Fibroblast of mammary gland (primary cell): ENCODE measurements at regions not wholly inside any gene's neighbourhood (a gene's known extent, or its start where the extent isn't known, plus 50 kb on each side); places are given as distances from the start of the nearest gene placed in this dataset.
A peak's percentile ranks its signal among the peaks of the same experiment; 100 is the strongest.

Source experiments
- DNase-seq: peaks from one replicate; pipeline ENCODE4 v3.0.0-alpha.2; 2010; ENCODE audit warnings: low read depth
- H3K4me3 ChIP-seq: 2 replicates; pipeline ENCODE4 v1.5.1; 2011; ENCODE audit warnings: low read depth, mild to moderate bottlenecking, low read length, moderate library complexity; ENCODE audit not compliant: control insufficient read depth
- TF ChIP-seq, protein P1 (sequence below): conservative IDR thresholded peaks from 2 replicates; pipeline ENCODE4 v1.5.1; 2011; ENCODE audit warnings: low read depth, low read length, inconsistent platforms; ENCODE audit not compliant: control insufficient read depth, insufficient read depth

DNA sequence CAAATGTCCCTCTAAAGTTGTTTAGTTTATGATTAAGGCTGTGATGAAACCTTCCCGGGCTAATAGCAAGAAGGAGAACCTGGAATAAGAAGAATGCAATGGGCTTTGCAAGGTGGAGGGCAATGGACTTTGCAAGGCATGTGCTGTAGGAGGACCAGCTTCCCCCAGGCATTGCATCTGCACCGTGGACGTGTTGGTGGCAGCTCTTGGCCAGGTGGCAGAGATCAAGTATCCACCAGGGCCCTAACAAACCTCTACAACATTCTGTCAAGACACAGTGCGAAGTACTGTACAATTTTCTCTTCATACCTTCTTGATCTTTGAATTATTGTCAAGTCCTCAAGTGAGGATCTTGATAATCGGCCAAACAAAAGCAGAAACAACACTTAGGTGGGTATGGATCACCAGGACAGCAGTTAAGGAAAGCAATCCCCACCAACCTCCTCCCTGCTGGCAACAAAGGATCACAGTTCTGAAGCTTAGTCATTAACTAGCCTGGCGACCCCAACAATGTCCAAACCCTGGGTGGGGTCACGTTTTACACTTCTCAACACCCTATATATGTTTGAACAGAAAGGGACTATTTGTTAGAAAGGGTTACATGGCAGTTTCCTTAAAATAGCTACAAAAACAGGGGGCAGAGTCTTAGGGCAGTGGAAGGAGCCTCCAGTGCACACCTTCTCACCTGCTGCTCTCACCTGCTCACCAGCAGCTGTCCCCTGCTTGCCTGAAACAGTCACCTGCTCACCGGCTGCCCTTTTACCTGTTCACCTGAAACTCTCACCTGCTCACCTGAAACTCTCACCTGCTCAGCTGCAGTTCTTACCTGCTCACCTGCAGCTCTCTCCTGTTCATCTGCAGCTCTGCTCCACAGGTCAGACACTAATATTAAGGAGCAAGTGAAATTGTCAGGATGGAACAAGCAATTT, 137.9 kb upstream of the LIPC start:
- TF ChIP-seq, protein P1, sequence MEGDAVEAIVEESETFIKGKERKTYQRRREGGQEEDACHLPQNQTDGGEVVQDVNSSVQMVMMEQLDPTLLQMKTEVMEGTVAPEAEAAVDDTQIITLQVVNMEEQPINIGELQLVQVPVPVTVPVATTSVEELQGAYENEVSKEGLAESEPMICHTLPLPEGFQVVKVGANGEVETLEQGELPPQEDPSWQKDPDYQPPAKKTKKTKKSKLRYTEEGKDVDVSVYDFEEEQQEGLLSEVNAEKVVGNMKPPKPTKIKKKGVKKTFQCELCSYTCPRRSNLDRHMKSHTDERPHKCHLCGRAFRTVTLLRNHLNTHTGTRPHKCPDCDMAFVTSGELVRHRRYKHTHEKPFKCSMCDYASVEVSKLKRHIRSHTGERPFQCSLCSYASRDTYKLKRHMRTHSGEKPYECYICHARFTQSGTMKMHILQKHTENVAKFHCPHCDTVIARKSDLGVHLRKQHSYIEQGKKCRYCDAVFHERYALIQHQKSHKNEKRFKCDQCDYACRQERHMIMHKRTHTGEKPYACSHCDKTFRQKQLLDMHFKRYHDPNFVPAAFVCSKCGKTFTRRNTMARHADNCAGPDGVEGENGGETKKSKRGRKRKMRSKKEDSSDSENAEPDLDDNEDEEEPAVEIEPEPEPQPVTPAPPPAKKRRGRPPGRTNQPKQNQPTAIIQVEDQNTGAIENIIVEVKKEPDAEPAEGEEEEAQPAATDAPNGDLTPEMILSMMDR: no peak

DNA sequence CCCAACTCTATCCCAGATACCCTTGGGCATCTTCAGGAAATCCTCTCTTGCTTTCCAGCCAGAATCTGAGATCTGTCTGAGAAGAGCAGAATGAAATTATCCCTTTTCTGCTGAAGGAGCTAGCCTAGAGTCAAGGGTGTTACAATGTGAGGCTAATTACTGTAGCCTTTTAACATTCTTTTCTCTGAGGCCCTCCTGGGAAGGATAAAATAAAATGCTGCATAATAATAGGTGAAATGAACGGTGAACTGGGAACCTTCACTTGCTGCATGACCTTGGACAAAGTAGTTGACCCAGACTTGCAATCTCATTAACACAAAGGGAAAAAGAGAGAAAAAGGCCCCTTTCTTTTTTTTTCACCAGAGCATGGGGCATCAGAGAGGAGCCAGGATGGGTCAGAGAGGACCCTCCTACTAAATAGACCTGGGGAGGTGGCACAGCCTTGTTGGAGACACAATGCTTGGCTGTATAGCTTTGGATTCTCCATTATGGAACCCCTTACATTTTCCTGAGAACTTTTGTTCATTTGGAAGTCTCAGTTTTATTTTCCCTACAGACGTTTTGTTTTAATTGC, 137.0 kb upstream of the LIPC start:
- DNase-seq: no peak
- TF ChIP-seq, protein P1: no peak
- H3K4me3 ChIP-seq: no peak overlapping the region

More for the DNA sequence above, 137.9 kb upstream of the LIPC start:
- no peak overlapping the region for H3K4me3 ChIP-seq
- DNase-seq: no peak

DNA sequence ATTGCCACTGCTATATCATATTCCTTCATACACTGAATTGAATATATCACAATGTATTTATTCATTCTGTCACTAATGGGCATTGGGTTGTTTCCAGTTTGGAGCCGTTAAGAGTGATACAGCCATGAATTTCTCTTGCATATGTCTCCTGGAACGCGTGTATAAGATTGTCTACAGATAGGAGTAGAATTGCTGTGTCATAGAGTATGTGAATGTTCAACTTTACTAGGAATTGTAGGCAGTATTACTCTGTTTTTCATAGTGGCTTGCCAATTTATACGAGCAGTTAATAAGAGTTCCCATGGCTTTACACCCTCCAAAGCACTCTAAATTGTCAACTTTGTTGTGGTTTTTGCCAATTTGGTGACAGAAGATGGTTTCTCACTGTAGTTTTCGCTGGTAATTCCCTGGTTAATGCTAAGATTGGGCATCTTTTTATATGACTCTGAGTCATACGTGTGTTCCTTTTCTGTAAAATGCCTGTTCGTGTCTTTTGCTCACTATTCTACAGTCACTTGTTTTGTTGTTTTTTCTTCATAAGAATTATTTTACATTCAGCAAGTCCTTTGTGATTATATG, 136.1 kb upstream of the LIPC start:
- TF ChIP-seq, protein P1: no peak
- DNase-seq: no peak
- no peak overlapping the region for H3K4me3 ChIP-seq

DNA sequence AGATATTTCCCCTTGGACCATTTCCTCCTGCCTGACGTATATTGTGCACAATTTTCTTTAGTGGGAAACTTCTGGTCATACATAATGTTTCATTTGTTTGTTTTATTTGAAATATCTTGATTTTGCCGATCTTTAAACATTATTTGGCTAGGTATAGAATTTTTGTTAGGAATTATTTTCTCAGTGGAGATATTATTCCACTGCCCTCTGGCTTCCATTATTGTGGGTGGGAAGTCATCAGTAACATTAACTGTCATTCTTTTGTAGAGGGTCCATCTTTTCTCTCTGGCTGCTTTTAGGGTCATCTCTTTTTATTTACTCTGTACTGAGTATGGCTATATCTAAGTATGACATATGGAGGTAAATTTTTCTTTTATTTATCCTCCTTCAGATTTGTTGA, 135.5 kb upstream of the LIPC start:
- TF ChIP-seq, protein P1: no peak
- H3K4me3 ChIP-seq: no peak overlapping the region
- no peak for DNase-seq

DNA sequence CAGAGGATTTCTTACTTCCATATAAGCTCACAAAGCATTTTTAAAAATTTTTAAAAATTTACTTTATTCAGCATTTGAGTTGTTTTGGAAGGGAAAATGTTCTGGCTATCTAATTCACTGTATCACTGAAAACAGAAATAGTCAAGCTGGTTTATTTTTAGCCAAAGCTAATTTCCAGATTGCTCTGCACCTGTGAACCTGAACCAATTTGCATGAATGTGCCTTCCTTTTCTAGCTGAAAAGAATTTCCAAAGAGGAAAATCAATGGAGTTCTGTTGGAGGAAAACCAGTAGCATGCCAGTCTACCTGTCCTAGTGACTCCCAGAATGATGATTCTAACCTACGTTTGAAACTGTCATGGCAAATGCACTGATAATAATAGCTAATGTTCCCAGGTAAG, 134.2 kb upstream of the LIPC start:
- H3K4me3 ChIP-seq: no peak overlapping the region
- DNase-seq: no peak
- TF ChIP-seq, protein P1: no peak

DNA sequence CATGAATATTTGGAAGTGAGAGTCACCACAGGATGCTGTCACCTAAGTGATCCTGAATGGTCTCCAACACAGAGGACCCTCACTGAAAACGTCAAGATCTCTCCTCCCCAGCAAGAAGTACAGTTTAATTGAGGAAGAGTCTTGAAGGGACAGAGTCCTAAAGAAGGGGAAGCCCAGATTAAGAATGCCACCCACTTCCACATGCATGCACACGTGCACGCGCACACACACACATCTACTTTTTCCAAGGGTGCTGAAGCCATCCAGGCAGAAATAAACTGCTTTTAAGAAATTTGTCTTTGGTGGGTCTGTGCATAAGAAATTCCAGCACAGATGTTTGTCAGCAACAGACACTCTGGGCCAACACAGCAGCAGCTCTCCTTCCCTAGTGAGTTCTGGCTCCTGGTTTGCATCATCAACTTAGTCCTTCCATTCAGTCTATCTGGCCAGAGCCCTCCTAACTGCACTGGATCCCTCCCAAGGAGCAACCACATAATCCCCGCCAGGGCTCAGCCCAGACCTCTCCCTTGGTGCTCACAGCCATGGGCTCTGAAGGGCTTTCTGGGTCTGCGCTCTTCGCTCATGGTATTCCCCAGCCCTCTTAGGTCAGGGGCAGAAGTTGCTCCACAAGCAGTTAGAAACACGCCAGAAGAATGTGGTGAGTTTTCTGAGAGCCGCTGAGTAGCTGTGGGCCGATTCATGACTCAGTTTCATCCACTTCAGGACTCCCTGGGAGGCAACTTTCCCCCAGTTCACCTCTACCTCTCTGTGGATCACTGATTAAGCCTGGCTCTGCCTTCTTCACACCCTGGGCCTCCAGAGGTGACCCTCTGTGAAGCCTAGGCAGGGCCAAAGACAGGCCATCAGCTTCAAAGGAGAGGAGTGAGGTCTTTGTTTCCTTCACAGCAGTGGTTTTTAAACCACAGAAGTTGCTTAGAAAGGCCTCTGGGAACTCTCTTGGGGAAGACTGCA, 132.6 kb upstream of the LIPC start:
- DNase-seq: peak; percentile 87
- TF ChIP-seq, protein P1: no peak

More for the DNA sequence above, 132.6 kb upstream of the LIPC start:
- no peak overlapping the region for H3K4me3 ChIP-seq
